ENCODE measurements at regions not wholly inside any gene's neighbourhood (a gene's known extent, or its start where the extent isn't known, plus 50 kb on each side); places are given as distances from the start of the nearest gene placed in this dataset.

- Histone ChIP-seq H3K4me3 (ENCODE audit: low read length) (no peak overlapping the region), H2AFZ (ENCODE audit: low read depth, low read length) (no peak overlapping the region), H3K4me2 (ENCODE audit: low read length) (no peak overlapping the region), H3K9me3 (ENCODE audit: insufficient read depth, low read length) (no peaks in the 10 kb centered on the region), H3K9ac (ENCODE audit: low read length) (no peak overlapping the region), H3K79me2 (ENCODE audit: low read length) (no peaks in the 10 kb centered on the region), H3K27me3 (ENCODE audit: low read depth, low read length) (no peaks in the 10 kb centered on the region), H3K4me1 (ENCODE audit: low read length) (no peaks in the 10 kb centered on the region), H3K27ac (ENCODE audit: low read length) (no peak overlapping the region), H3K36me3 (replicated peaks; ENCODE audit: low read depth, low read length) (no peaks in the 10 kb centered on the region), H4K20me1 (ENCODE audit: insufficient read depth, low read length) (no peaks in the 10 kb centered on the region)
- TF ChIP-seq CTCF (IDR thresholded peaks at IDR 0.05; ENCODE audit: low read depth, low read length) (no peak), EZH2phosphoT487 (IDR thresholded peaks at IDR 0.05; ENCODE audit: low read depth) (no peak)
These were observed 745.7 kb downstream of the TRIB2 start for GRCh38 chr2:13462464-13462863.

GRCh38 chr2:13466076-13466475, 749.3 kb downstream of the TRIB2 start:
- Histone ChIP-seq H3K36me3 (replicated peaks; ENCODE audit: low read depth, low read length) (no peaks in the 10 kb centered on the region), H3K79me2 (ENCODE audit: low read length) (no peaks in the 10 kb centered on the region), H2AFZ (ENCODE audit: low read depth, low read length) (no peak overlapping the region), H4K20me1 (ENCODE audit: insufficient read depth, low read length) (no peaks in the 10 kb centered on the region), H3K4me2 (ENCODE audit: low read length) (no peak overlapping the region), H3K4me1 (ENCODE audit: low read length) (no peaks in the 10 kb centered on the region), H3K9me3 (ENCODE audit: insufficient read depth, low read length) (no peaks in the 10 kb centered on the region), H3K9ac (ENCODE audit: low read length) (no peak overlapping the region), H3K4me3 (ENCODE audit: low read length) (no peak overlapping the region), H3K27ac (ENCODE audit: low read length) (no peak overlapping the region), H3K27me3 (ENCODE audit: low read depth, low read length) (no peaks in the 10 kb centered on the region)
- no peak for TF ChIP-seq EZH2phosphoT487 (IDR thresholded peaks at IDR 0.05; ENCODE audit: low read depth)
- TF ChIP-seq CTCF (IDR thresholded peaks at IDR 0.05; ENCODE audit: low read depth, low read length): no peak

- H3K4me1 ChIP-seq (ENCODE audit: low read length): peaks cover 18% of the 10 kb centered on the region
- no peaks in the 10 kb centered on the region for H3K36me3 ChIP-seq (replicated peaks; ENCODE audit: low read depth, low read length)
- no peaks in the 10 kb centered on the region for H3K27me3 ChIP-seq (ENCODE audit: low read depth, low read length)
- peak overlapping the region; percentile 35 for H3K4me2 ChIP-seq (ENCODE audit: low read length)
- no peaks in the 10 kb centered on the region for H3K9me3 ChIP-seq (ENCODE audit: insufficient read depth, low read length)
- TF ChIP-seq EZH2phosphoT487 (IDR thresholded peaks at IDR 0.05; ENCODE audit: low read depth) (no peak), CTCF (IDR thresholded peaks at IDR 0.05; ENCODE audit: low read depth, low read length) (no peak)
- H4K20me1 ChIP-seq (ENCODE audit: insufficient read depth, low read length): no peaks in the 10 kb centered on the region
- H3K27ac ChIP-seq (ENCODE audit: low read length): no peak overlapping the region
- no peak overlapping the region for H3K4me3 ChIP-seq (ENCODE audit: low read length)
- no peak overlapping the region for H3K9ac ChIP-seq (ENCODE audit: low read length)
- H2AFZ ChIP-seq (ENCODE audit: low read depth, low read length): no peak overlapping the region
- H3K79me2 ChIP-seq (ENCODE audit: low read length): no peaks in the 10 kb centered on the region
These were observed 757.8 kb downstream of the TRIB2 start for GRCh38 chr2:13474538-13474937.

GRCh38 chr2:13480057-13480456, 763.3 kb downstream of the TRIB2 start:
- H2AFZ ChIP-seq (ENCODE audit: low read depth, low read length): no peak overlapping the region

More at GRCh38 chr2:13480057-13480456, 763.3 kb downstream of the TRIB2 start:
- Histone ChIP-seq H3K4me3 (ENCODE audit: low read length) (peak overlapping the region; percentile 23; the same call in 1 of the 2 replicates), H3K9me3 (ENCODE audit: insufficient read depth, low read length) (no peaks in the 10 kb centered on the region), H3K79me2 (ENCODE audit: low read length) (no peaks in the 10 kb centered on the region), H3K36me3 (replicated peaks; ENCODE audit: low read depth, low read length) (no peaks in the 10 kb centered on the region), H3K4me1 (ENCODE audit: low read length) (peaks cover 18% of the 10 kb centered on the region), H3K27me3 (ENCODE audit: low read depth, low read length) (no peaks in the 10 kb centered on the region), H3K27ac (ENCODE audit: low read length) (no peak overlapping the region; the same call in 1 of the 2 replicates), H4K20me1 (ENCODE audit: insufficient read depth, low read length) (no peaks in the 10 kb centered on the region), H3K4me2 (ENCODE audit: low read length) (peak overlapping the region; percentile 48), H3K9ac (ENCODE audit: low read length) (no peak overlapping the region)
- TF ChIP-seq EZH2phosphoT487 (IDR thresholded peaks at IDR 0.05; ENCODE audit: low read depth): no peak
- TF ChIP-seq CTCF (IDR thresholded peaks at IDR 0.05; ENCODE audit: low read depth, low read length): no peak

All from OCI-LY3 (cell line).